ENCODE measurements at regions not wholly inside any gene's neighbourhood (a gene's known extent, or its start where the extent isn't known, plus 50 kb on each side); places are given as distances from the start of the nearest gene placed in this dataset.
A peak's percentile ranks its signal among the peaks of the same experiment; 100 is the strongest.

DNA sequence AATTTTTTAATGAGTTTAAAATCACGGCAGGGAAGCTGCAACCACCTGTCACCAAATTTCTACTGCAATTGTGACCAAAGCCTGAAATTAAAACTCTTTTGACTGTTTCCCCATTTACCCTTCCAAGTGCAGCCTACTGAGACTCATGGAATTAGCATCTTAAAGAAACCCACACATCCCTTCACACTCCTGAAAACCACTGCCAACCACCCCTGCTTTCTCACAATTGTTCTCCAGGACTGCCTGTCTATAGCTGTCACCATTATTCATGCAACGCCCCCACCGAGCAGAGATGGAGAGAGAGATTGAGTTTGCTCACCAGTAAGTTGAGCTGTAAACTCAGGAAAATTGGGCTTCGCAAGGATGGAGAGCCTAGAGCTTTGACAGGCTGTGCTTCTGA, 383.8 kb upstream of the SORCS1 start (continued):
- TF ChIP-seq, protein P1, sequence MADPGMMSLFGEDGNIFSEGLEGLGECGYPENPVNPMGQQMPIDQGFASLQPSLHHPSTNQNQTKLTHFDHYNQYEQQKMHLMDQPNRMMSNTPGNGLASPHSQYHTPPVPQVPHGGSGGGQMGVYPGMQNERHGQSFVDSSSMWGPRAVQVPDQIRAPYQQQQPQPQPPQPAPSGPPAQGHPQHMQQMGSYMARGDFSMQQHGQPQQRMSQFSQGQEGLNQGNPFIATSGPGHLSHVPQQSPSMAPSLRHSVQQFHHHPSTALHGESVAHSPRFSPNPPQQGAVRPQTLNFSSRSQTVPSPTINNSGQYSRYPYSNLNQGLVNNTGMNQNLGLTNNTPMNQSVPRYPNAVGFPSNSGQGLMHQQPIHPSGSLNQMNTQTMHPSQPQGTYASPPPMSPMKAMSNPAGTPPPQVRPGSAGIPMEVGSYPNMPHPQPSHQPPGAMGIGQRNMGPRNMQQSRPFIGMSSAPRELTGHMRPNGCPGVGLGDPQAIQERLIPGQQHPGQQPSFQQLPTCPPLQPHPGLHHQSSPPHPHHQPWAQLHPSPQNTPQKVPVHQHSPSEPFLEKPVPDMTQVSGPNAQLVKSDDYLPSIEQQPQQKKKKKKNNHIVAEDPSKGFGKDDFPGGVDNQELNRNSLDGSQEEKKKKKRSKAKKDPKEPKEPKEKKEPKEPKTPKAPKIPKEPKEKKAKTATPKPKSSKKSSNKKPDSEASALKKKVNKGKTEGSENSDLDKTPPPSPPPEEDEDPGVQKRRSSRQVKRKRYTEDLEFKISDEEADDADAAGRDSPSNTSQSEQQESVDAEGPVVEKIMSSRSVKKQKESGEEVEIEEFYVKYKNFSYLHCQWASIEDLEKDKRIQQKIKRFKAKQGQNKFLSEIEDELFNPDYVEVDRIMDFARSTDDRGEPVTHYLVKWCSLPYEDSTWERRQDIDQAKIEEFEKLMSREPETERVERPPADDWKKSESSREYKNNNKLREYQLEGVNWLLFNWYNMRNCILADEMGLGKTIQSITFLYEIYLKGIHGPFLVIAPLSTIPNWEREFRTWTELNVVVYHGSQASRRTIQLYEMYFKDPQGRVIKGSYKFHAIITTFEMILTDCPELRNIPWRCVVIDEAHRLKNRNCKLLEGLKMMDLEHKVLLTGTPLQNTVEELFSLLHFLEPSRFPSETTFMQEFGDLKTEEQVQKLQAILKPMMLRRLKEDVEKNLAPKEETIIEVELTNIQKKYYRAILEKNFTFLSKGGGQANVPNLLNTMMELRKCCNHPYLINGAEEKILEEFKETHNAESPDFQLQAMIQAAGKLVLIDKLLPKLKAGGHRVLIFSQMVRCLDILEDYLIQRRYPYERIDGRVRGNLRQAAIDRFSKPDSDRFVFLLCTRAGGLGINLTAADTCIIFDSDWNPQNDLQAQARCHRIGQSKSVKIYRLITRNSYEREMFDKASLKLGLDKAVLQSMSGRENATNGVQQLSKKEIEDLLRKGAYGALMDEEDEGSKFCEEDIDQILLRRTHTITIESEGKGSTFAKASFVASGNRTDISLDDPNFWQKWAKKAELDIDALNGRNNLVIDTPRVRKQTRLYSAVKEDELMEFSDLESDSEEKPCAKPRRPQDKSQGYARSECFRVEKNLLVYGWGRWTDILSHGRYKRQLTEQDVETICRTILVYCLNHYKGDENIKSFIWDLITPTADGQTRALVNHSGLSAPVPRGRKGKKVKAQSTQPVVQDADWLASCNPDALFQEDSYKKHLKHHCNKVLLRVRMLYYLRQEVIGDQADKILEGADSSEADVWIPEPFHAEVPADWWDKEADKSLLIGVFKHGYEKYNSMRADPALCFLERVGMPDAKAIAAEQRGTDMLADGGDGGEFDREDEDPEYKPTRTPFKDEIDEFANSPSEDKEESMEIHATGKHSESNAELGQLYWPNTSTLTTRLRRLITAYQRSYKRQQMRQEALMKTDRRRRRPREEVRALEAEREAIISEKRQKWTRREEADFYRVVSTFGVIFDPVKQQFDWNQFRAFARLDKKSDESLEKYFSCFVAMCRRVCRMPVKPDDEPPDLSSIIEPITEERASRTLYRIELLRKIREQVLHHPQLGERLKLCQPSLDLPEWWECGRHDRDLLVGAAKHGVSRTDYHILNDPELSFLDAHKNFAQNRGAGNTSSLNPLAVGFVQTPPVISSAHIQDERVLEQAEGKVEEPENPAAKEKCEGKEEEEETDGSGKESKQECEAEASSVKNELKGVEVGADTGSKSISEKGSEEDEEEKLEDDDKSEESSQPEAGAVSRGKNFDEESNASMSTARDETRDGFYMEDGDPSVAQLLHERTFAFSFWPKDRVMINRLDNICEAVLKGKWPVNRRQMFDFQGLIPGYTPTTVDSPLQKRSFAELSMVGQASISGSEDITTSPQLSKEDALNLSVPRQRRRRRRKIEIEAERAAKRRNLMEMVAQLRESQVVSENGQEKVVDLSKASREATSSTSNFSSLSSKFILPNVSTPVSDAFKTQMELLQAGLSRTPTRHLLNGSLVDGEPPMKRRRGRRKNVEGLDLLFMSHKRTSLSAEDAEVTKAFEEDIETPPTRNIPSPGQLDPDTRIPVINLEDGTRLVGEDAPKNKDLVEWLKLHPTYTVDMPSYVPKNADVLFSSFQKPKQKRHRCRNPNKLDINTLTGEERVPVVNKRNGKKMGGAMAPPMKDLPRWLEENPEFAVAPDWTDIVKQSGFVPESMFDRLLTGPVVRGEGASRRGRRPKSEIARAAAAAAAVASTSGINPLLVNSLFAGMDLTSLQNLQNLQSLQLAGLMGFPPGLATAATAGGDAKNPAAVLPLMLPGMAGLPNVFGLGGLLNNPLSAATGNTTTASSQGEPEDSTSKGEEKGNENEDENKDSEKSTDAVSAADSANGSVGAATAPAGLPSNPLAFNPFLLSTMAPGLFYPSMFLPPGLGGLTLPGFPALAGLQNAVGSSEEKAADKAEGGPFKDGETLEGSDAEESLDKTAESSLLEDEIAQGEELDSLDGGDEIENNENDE (IDR thresholded peaks at IDR 0.05; ENCODE audit: insufficient replicate concordance, low read length), result no peak
- TF ChIP-seq, protein P2, sequence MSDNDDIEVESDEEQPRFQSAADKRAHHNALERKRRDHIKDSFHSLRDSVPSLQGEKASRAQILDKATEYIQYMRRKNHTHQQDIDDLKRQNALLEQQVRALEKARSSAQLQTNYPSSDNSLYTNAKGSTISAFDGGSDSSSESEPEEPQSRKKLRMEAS (IDR thresholded peaks at IDR 0.05), result 0 out of 2 replicates have a peak, but pooled peaks have one; percentile 25
